Spleen (tissue), 7 donors: ENCODE measurements at regions not wholly inside any gene's neighbourhood (a gene's known extent, or its start where the extent isn't known, plus 50 kb on each side); places are given as distances from the start of the nearest gene placed in this dataset.

Experiments
- CTCF ChIP-seq, 11 experiments: fragments of 200-600 bp in 7 of 11; fragments of 450-650 bp in 4 of 11; sonication (generic) in 4 of 11; IDR thresholded peaks in 8 of 11; conservative IDR thresholded peaks in 3 of 11; 1 replicate in 7 of 11; 2 replicates in 4 of 11; pipeline versions ENCODE4 v1.4.0 to v1.8.0; 2016 to 2021; ENCODE audit warnings: antibody characterized with exemption in 11 of 11, inconsistent platforms in 4 of 11, mild to moderate bottlenecking in 1 of 11
- POLR2A ChIP-seq, 3 donors: fragments of 450-650 bp; IDR thresholded peaks; one replicate each; pipeline ENCODE4 v1.5.1; 2017; ENCODE audit warnings: antibody characterized with exemption in 3 of 3, mild to moderate bottlenecking in 1 of 3
- POLR2AphosphoS5 ChIP-seq, 3 donors: sonication (generic); formaldehyde crosslinking; IDR thresholded peaks; one replicate each; pipeline ENCODE4 v1.5.1; 2017; ENCODE audit warnings: antibody characterized with exemption in 3 of 3
- donor health status: DM: no; HTN: no; CAD: no; lungs with moderate emphysema.
- donor health status: DM: no; HTN: no; CAD: no.
- donor health status: DM: no; HTN: no; CAD: no.

GRCh38 chr1:195458365-195458764 is 1149.9 kb downstream of the KCNT2 start:
- no peak for TF ChIP-seq CTCF (IDR thresholded peaks at IDR 0.05 in 8 of 11, conservative IDR thresholded peaks at IDR 0.05 in 3 of 11)
- TF ChIP-seq POLR2AphosphoS5 (IDR thresholded peaks at IDR 0.05) = no peak
- TF ChIP-seq POLR2A (IDR thresholded peaks at IDR 0.05) = no peak
